ENCODE measurements at regions not wholly inside any gene's neighbourhood (a gene's known extent, or its start where the extent isn't known, plus 50 kb on each side); places are given as distances from the start of the nearest gene placed in this dataset.

- H3K9me3 ChIP-seq: no peaks in the 10 kb centered on the region
- no peak overlapping the region for H3K27ac ChIP-seq
- ATAC-seq (no peak), DNase-seq (no peak)
- no peak for TF ChIP-seq CTCF (IDR thresholded peaks at IDR 0.05)
- no peak for TF ChIP-seq POLR2A (IDR thresholded peaks at IDR 0.05)
- intact Hi-C loops (cut with DNase I): no loop called here
- no peaks in the 10 kb centered on the region for H3K36me3 ChIP-seq
- H3K4me3 ChIP-seq: no peak overlapping the region
- no peaks in the 10 kb centered on the region for H3K4me1 ChIP-seq
- H3K27me3 ChIP-seq: no peaks in the 10 kb centered on the region
Observed at GRCh38 chr1:81330111-81330510, 470.6 kb upstream of the ADGRL2 start.

- H3K4me3 ChIP-seq: no peak overlapping the region
- no peak for ATAC-seq
- intact Hi-C loops (cut with DNase I): no loop called here
- 77% methylated on average over 2 of the region's 2 CpGs for WGBS (ENCODE audit: insufficient coverage, low coverage, low lambda C conversion rate, missing lambda C conversion rate)
- TF ChIP-seq CTCF (IDR thresholded peaks at IDR 0.05) (no peak), POLR2A (IDR thresholded peaks at IDR 0.05) (no peak)
- no peak overlapping the region for H3K27ac ChIP-seq
- no peaks in the 10 kb centered on the region for H3K27me3 ChIP-seq
- DNase-seq: no peak
- H3K36me3 ChIP-seq: no peaks in the 10 kb centered on the region
- H3K4me1 ChIP-seq: no peaks in the 10 kb centered on the region
- no peaks in the 10 kb centered on the region for H3K9me3 ChIP-seq
Observed at GRCh38 chr1:81329041-81329440, 471.7 kb upstream of the ADGRL2 start.

- no peak for TF ChIP-seq POLR2A (IDR thresholded peaks at IDR 0.05)
- no peak for TF ChIP-seq CTCF (IDR thresholded peaks at IDR 0.05)
- Histone ChIP-seq H3K27me3 (no peaks in the 10 kb centered on the region), H3K4me1 (no peaks in the 10 kb centered on the region), H3K4me3 (no peak overlapping the region), H3K27ac (no peak overlapping the region), H3K9me3 (no peaks in the 10 kb centered on the region), H3K36me3 (no peaks in the 10 kb centered on the region)
- 63% methylated on average over 5 of the region's 5 CpGs for WGBS (ENCODE audit: insufficient coverage, low coverage, low lambda C conversion rate, missing lambda C conversion rate)
- DNase-seq (no peak), ATAC-seq (no peak)
- intact Hi-C loops (cut with DNase I): no loop called here
Observed at GRCh38 chr1:81327743-81328142, 473.0 kb upstream of the ADGRL2 start.

GRCh38 chr1:81327103-81327710 lies 473.5 kb upstream of the ADGRL2 start:
- Histone ChIP-seq H3K9me3 (no peaks in the 10 kb centered on the region), H3K36me3 (no peaks in the 10 kb centered on the region), H3K27me3 (no peaks in the 10 kb centered on the region), H3K27ac (no peak overlapping the region), H3K4me3 (no peak overlapping the region), H3K4me1 (no peaks in the 10 kb centered on the region)
- intact Hi-C loops (cut with DNase I): no loop called here
- DNase-seq (no peak), ATAC-seq (no peak)
- 80% methylated on average over 6 of the region's 6 CpGs for WGBS (ENCODE audit: insufficient coverage, low coverage, low lambda C conversion rate, missing lambda C conversion rate)
- TF ChIP-seq CTCF (IDR thresholded peaks at IDR 0.05): no peak
- no peak for TF ChIP-seq POLR2A (IDR thresholded peaks at IDR 0.05)

- no peaks in the 10 kb centered on the region for H3K4me1 ChIP-seq
- H3K27ac ChIP-seq: no peak overlapping the region
- TF ChIP-seq CTCF (IDR thresholded peaks at IDR 0.05) (no peak), POLR2A (IDR thresholded peaks at IDR 0.05) (no peak)
- no peak for DNase-seq
- intact Hi-C loops (cut with DNase I): no loop called here
- no peak for ATAC-seq
- no peaks in the 10 kb centered on the region for H3K9me3 ChIP-seq
- no peak overlapping the region for H3K4me3 ChIP-seq
- no peaks in the 10 kb centered on the region for H3K27me3 ChIP-seq
- WGBS (ENCODE audit: insufficient coverage, low coverage, low lambda C conversion rate, missing lambda C conversion rate): 62% methylated on average over 3 of the region's 3 CpGs
- H3K36me3 ChIP-seq: no peaks in the 10 kb centered on the region
Observed at GRCh38 chr1:81326212-81326611, 474.5 kb upstream of the ADGRL2 start.

Data from right lobe of liver (tissue), 6 donors.